K562 (cell line): ENCODE measurements at regions not wholly inside any gene's neighbourhood (a gene's known extent, or its start where the extent isn't known, plus 50 kb on each side); places are given as distances from the start of the nearest gene placed in this dataset.

Experiments
- ATAC-seq: fragments of 200-7000 bp; cut with Tn5 transposase; 3 replicates; pipeline ENCODE4 v1.9.1; 2020; ENCODE audit warnings: moderate library complexity
- BruUV-seq: library from RNA; stranded (reverse); fragments of 400-500 nt; replicated peaks from 2 replicates; lab custom pipeline; 2021; lab: Mats Ljungman, UMichigan
- CTCF ChIA-PET: fragments of 300-600 bp; formaldehyde crosslinking; extraction: SDS; loops from one replicate; lab custom pipeline; 2021; ENCODE audit warnings: low intra/inter-chr PET ratio; lab: Yijun Ruan, JAX
- POLR2A ChIA-PET: fragments of 300-600, 350-650 bp; sonication (Branson Sonifier 250); formaldehyde crosslinking; extraction: SDS; loops from one replicate; lab custom pipeline; 2021; ENCODE audit warnings: antibody characterized with exemption, inconsistent platforms; lab: Yijun Ruan, JAX
- DNase-seq, 4 experiments: peaks; one replicate each; pipeline versions ENCODE4 v3.0.0 to v3.0.0-alpha.2; 2011 to 2018; ENCODE audit warnings: low spot score in 3 of 4, mixed read lengths in 3 of 4; ENCODE audit errors: extremely low read depth in 1 of 4
- FAIRE-seq: peaks from 2 replicates; lab custom pipeline; 2011; peaks lifted over from hg19 to GRCh38; lab: Jason Lieb, UNC
- H2AFZ ChIP-seq: 2 replicates; pipeline ENCODE4 v1.6.0; 2011; ENCODE audit warnings: low read depth, low read length, control low read depth, inconsistent platforms
- H3K27ac ChIP-seq: fragments of 200-600 bp; 3 replicates; pipeline ENCODE4 v1.8.0; 2011; ENCODE audit warnings: low read depth, mild to moderate bottlenecking, control low read depth, inconsistent platforms, low read length, moderate library complexity, mixed read lengths; ENCODE audit errors: extremely low read depth
- H3K27me3 ChIP-seq, 2 experiments: fragments of 300-600 bp in 1 of 2; 2 replicates in 1 of 2; 3 replicates in 1 of 2; pipeline versions ENCODE4 v1.6.0 to v1.8.0; 2011; ENCODE audit warnings: inconsistent platforms in 2 of 2, low read length in 2 of 2, mild to moderate bottlenecking in 1 of 2, mixed read lengths in 1 of 2, moderate library complexity in 1 of 2; ENCODE audit not compliant: control insufficient read depth in 2 of 2, insufficient read depth in 2 of 2
- H3K36me3 ChIP-seq: fragments of 300-600 bp; 3 replicates; pipeline ENCODE4 v1.8.0; 2011; ENCODE audit warnings: mild to moderate bottlenecking, low read length, inconsistent platforms; ENCODE audit not compliant: control insufficient read depth, insufficient read depth
- H3K4me1 ChIP-seq, 2 experiments: fragments of 200-600 bp in 1 of 2; replicated peaks in 1 of 2; 2 replicates in 1 of 2; 3 replicates in 1 of 2; pipeline versions ENCODE4 v1.5.1 to v1.8.0; 2011; ENCODE audit warnings: inconsistent platforms in 2 of 2, low read length in 2 of 2, mild to moderate bottlenecking in 1 of 2, mixed read lengths in 1 of 2, moderate library complexity in 1 of 2; ENCODE audit not compliant: control insufficient read depth in 2 of 2, insufficient read depth in 2 of 2
- H3K4me2 ChIP-seq: 2 replicates; pipeline ENCODE4 v1.6.1; 2011; ENCODE audit warnings: low read length, control low read depth, inconsistent platforms, mixed read lengths; ENCODE audit not compliant: insufficient read depth
- H3K4me3 ChIP-seq: fragments of 200-600 bp; sonication (generic), shearing (Covaris generic); 2 replicates; pipeline ENCODE4 v1.5.1; 2016; ENCODE audit warnings: control low read depth, inconsistent platforms
- H3K79me2 ChIP-seq: fragments of 200-600 bp; 3 replicates; pipeline ENCODE4 v1.8.0; 2011; ENCODE audit warnings: low read length, inconsistent platforms; ENCODE audit not compliant: control insufficient read depth, insufficient read depth
- H3K9ac ChIP-seq, 2 experiments: 2 replicates each; pipeline versions ENCODE4 v1.6.0 to v1.6.1; 2011; ENCODE audit warnings: low read depth in 2 of 2, low read length in 2 of 2, control low read depth in 1 of 2, inconsistent platforms in 1 of 2, mild to moderate bottlenecking in 1 of 2, mixed read lengths in 1 of 2; ENCODE audit not compliant: insufficient read depth in 1 of 2
- H3K9me1 ChIP-seq: one replicate; pipeline ENCODE4 v1.6.0; 2011; ENCODE audit warnings: inconsistent platforms, mild to moderate bottlenecking, low read length, moderate library complexity; ENCODE audit not compliant: control insufficient read depth, insufficient read depth
- H3K9me3 ChIP-seq: replicated peaks from 2 replicates; pipeline ENCODE4 v1.5.1; 2011; ENCODE audit warnings: low read depth, low read length, inconsistent platforms; ENCODE audit not compliant: control insufficient read depth, insufficient read depth
- H4K20me1 ChIP-seq: replicated peaks from 2 replicates; pipeline ENCODE4 v1.6.1; 2011; ENCODE audit warnings: low read length, inconsistent platforms, mixed read lengths; ENCODE audit not compliant: control insufficient read depth, insufficient read depth
- CCNT2 ChIP-seq: IDR thresholded peaks from 2 replicates; pipeline ENCODE4 v1.6.1; 2011; ENCODE audit warnings: borderline replicate concordance, low read depth, mild to moderate bottlenecking, moderate library complexity, mixed read lengths, low read length; ENCODE audit not compliant: insufficient read length; ENCODE audit errors: extremely low read depth
- CHD1 ChIP-seq: fragments of 200-600 bp; sonication (generic); IDR thresholded peaks from one replicate; pipeline ENCODE4 v1.6.1; 2012; ENCODE audit warnings: mild to moderate bottlenecking, moderate library complexity, low read length, inconsistent platforms
- ELF1 ChIP-seq: fragments of 200-800 bp; sonication (Bioruptor generic); IDR thresholded peaks from 2 replicates; pipeline ENCODE4 v1.6.1; 2016; ENCODE audit warnings: missing genetic modification characterization, missing compliant biosample characterization
- EP300 ChIP-seq: IDR thresholded peaks from 2 replicates; pipeline ENCODE4 v1.6.1; 2012; ENCODE audit warnings: low read length, improper control_type of control experiment
- GATAD2B ChIP-seq: fragments of 450-650 bp; IDR thresholded peaks from 2 replicates; pipeline ENCODE4 v1.6.1; 2017; ENCODE audit warnings: mild to moderate bottlenecking, borderline replicate concordance
- KLF16 ChIP-seq: IDR thresholded peaks from 2 replicates; pipeline ENCODE4 v1.6.1; 2016; ENCODE audit warnings: antibody characterized with exemption
- NCOR1 ChIP-seq: fragments of 450-650 bp; IDR thresholded peaks from 2 replicates; pipeline ENCODE4 v1.6.1; 2016; ENCODE audit warnings: mild to moderate bottlenecking, moderate library complexity
- NR2C2 ChIP-seq, 2 experiments: fragments of 200-800 bp in 1 of 2; sonication (Bioruptor generic) in 1 of 2; sonication (generic) in 1 of 2; formaldehyde crosslinking in 1 of 2; IDR thresholded peaks; 2 replicates each; pipeline versions ENCODE4 v1.6.1 to v1.8.0; 2016 to 2022; ENCODE audit warnings: mild to moderate bottlenecking in 1 of 2, missing compliant biosample characterization in 1 of 2, missing genetic modification characterization in 1 of 2, missing genetic modification reagents in 1 of 2
- NR3C1 ChIP-seq: sonication (generic); formaldehyde crosslinking; IDR thresholded peaks from 2 replicates; pipeline ENCODE4 v1.8.1; 2022; ENCODE audit warnings: missing genetic modification reagents
- SMARCE1 ChIP-seq: fragments of 450-650 bp; IDR thresholded peaks from 2 replicates; pipeline ENCODE4 v1.7.1; 2016; ENCODE audit warnings: mild to moderate bottlenecking
- TCFL5 ChIP-seq: fragments of 250-450 bp; sonication (Bioruptor Pico); conservative IDR thresholded peaks from 2 replicates; pipeline ENCODE4 v1.6.1; 2021; ENCODE audit warnings: mild to moderate bottlenecking, moderate library complexity, matching md5 sums
- ZNF134 ChIP-seq: fragments of 250-450 bp; sonication (Bioruptor Pico); conservative IDR thresholded peaks from 2 replicates; pipeline ENCODE4 v1.4.0; 2020
- ZNF551 ChIP-seq: fragments of 250-450 bp; sonication (Bioruptor Pico); IDR thresholded peaks from 2 replicates; pipeline ENCODE4 v1.5.0; 2021; ENCODE audit warnings: mild to moderate bottlenecking, moderate library complexity
- ZNF586 ChIP-seq: fragments of 450-650 bp; formaldehyde crosslinking; conservative IDR thresholded peaks from 2 replicates; pipeline ENCODE4 v1.4.0; 2020; ENCODE audit warnings: mild to moderate bottlenecking, moderate library complexity
- WGBS: fragments of 100-300 bp; shearing (Covaris generic); methylation state at CpG from one replicate; pipeline ENCODE4 v1.1.6; 2016; ENCODE audit warnings: low coverage, mixed read lengths; ENCODE audit not compliant: insufficient coverage; ENCODE audit errors: missing lambda C conversion rate; 5-methylcytosine and 5-hydroxymethylcytosine counted together
- in situ Hi-C: fragments of 300-500 bp; cut with MboI; formaldehyde crosslinking; loops from 4 replicates; pipeline ENCODE4 v1.15.0; 2018; ENCODE audit warnings: inconsistent platforms, mixed read lengths
- intact Hi-C: fragments of 100-400 bp; cut with micrococcal nuclease; formaldehyde crosslinking; loops from 2 replicates; pipeline ENCODE4 v1.14.2; 2022
- TF ChIP-seq, protein P1 (sequence below): fragments of 450-650 bp; formaldehyde crosslinking; IDR thresholded peaks from 2 replicates; pipeline ENCODE4 v1.4.0; 2020; ENCODE audit warnings: mild to moderate bottlenecking, moderate library complexity
- TF ChIP-seq, protein P2 (sequence below): fragments of 200-800 bp; sonication (Bioruptor generic); IDR thresholded peaks from 2 replicates; pipeline ENCODE4 v1.6.1; 2016; ENCODE audit warnings: missing genetic modification characterization, missing compliant biosample characterization
- TF ChIP-seq, protein P3 (sequence below): IDR thresholded peaks from 2 replicates; pipeline ENCODE4 v1.6.1; 2014; ENCODE audit warnings: antibody characterized with exemption

DNA sequence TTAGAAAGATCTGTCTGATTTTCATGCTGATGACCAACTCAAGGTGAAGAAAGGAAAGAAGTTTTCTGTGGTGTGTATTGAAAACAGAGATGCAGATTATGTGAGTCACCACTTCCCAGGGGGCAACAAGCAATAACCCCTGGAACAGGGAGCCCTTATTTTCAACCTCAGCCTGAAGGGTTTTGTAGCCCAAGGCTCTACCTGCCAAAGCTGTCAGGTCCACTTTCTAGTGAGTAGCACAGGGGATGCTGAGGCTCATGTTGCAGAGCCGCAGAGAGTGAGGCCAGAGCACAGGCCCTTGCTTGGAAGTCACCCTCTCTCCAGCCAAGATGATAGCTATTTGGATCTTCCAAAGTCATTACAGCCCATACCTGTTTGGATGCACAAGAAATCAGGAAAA lies 152.2 kb upstream of the SLC24A5 start:
- CTCF ChIA-PET: no interaction called here
- H3K79me2 ChIP-seq: no peaks in the 10 kb centered on the region
- H3K9ac ChIP-seq: no peak overlapping the region
- H3K4me2 ChIP-seq: no peak overlapping the region
- H3K27me3 ChIP-seq: no peaks in the 10 kb centered on the region
- H3K27ac ChIP-seq: no peak overlapping the region
- H2AFZ ChIP-seq: no peak overlapping the region
- no peak overlapping the region for H3K4me3 ChIP-seq
- ATAC-seq (no peak), FAIRE-seq (no peak), DNase-seq (no peak)
- H4K20me1 ChIP-seq: no peaks in the 10 kb centered on the region
- POLR2A ChIA-PET: no interaction called here
- no peaks in the 10 kb centered on the region for H3K4me1 ChIP-seq
- H3K9me3 ChIP-seq: 0 out of 2 replicates have a peak, but pooled peaks cover 1% of the 10 kb centered on the region
- 0% methylated on average over 1 of the region's 1 CpG for WGBS
- intact Hi-C loops (no loop called here), in situ Hi-C loops (no loop called here)
- BruUV-seq: no TSS peak
- H3K36me3 ChIP-seq: no peaks in the 10 kb centered on the region
- no peaks in the 10 kb centered on the region for H3K9me1 ChIP-seq
- TF ChIP-seq ZNF586 (CRISPR knock-in tag): no peak
- no peak for TF ChIP-seq TCFL5 (CRISPR knock-in tag)
- TF ChIP-seq NR2C2 (CRISPR knock-in tag; IDR thresholded peaks at IDR 0.05): no peak
- TF ChIP-seq NR2C2 (tag; IDR thresholded peaks at IDR 0.05): no peak
- TF ChIP-seq, protein P1, sequence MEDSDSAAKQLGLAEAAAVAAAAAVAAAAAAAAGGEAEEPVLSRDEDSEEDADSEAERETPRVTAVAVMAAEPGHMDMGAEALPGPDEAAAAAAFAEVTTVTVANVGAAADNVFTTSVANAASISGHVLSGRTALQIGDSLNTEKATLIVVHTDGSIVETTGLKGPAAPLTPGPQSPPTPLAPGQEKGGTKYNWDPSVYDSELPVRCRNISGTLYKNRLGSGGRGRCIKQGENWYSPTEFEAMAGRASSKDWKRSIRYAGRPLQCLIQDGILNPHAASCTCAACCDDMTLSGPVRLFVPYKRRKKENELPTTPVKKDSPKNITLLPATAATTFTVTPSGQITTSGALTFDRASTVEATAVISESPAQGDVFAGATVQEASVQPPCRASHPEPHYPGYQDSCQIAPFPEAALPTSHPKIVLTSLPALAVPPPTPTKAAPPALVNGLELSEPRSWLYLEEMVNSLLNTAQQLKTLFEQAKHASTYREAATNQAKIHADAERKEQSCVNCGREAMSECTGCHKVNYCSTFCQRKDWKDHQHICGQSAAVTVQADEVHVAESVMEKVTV (CRISPR knock-in tag): no peak
- TF ChIP-seq EP300: no peak
- no peak for TF ChIP-seq CCNT2
- TF ChIP-seq SMARCE1: no peak
- no peak for TF ChIP-seq ZNF134
- TF ChIP-seq, protein P2, sequence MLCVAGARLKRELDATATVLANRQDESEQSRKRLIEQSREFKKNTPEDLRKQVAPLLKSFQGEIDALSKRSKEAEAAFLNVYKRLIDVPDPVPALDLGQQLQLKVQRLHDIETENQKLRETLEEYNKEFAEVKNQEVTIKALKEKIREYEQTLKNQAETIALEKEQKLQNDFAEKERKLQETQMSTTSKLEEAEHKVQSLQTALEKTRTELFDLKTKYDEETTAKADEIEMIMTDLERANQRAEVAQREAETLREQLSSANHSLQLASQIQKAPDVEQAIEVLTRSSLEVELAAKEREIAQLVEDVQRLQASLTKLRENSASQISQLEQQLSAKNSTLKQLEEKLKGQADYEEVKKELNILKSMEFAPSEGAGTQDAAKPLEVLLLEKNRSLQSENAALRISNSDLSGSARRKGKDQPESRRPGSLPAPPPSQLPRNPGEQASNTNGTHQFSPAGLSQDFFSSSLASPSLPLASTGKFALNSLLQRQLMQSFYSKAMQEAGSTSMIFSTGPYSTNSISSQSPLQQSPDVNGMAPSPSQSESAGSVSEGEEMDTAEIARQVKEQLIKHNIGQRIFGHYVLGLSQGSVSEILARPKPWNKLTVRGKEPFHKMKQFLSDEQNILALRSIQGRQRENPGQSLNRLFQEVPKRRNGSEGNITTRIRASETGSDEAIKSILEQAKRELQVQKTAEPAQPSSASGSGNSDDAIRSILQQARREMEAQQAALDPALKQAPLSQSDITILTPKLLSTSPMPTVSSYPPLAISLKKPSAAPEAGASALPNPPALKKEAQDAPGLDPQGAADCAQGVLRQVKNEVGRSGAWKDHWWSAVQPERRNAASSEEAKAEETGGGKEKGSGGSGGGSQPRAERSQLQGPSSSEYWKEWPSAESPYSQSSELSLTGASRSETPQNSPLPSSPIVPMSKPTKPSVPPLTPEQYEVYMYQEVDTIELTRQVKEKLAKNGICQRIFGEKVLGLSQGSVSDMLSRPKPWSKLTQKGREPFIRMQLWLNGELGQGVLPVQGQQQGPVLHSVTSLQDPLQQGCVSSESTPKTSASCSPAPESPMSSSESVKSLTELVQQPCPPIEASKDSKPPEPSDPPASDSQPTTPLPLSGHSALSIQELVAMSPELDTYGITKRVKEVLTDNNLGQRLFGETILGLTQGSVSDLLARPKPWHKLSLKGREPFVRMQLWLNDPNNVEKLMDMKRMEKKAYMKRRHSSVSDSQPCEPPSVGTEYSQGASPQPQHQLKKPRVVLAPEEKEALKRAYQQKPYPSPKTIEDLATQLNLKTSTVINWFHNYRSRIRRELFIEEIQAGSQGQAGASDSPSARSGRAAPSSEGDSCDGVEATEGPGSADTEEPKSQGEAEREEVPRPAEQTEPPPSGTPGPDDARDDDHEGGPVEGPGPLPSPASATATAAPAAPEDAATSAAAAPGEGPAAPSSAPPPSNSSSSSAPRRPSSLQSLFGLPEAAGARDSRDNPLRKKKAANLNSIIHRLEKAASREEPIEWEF: no peak
- TF ChIP-seq CHD1: no peak
- TF ChIP-seq, protein P3, sequence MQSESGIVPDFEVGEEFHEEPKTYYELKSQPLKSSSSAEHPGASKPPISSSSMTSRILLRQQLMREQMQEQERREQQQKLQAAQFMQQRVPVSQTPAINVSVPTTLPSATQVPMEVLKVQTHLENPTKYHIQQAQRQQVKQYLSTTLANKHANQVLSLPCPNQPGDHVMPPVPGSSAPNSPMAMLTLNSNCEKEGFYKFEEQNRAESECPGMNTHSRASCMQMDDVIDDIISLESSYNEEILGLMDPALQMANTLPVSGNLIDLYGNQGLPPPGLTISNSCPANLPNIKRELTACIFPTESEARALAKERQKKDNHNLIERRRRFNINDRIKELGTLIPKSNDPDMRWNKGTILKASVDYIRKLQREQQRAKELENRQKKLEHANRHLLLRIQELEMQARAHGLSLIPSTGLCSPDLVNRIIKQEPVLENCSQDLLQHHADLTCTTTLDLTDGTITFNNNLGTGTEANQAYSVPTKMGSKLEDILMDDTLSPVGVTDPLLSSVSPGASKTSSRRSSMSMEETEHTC: no peak
- TF ChIP-seq GATAD2B: no peak
- no peak for TF ChIP-seq ELF1 (tag)
- no peak for TF ChIP-seq NCOR1
- TF ChIP-seq ZNF551: no peak
- TF ChIP-seq NR3C1 (CRISPR knock-in tag): no peak
- no peak for TF ChIP-seq KLF16
